ENCODE measurements at regions not wholly inside any gene's neighbourhood (a gene's known extent, or its start where the extent isn't known, plus 50 kb on each side); places are given as distances from the start of the nearest gene placed in this dataset.
"Not testable (repeated sequence)": the region's sequence is repeated elsewhere in the genome, so short reads cannot be mapped to it uniquely, and the experiment has no call there.

DNA sequence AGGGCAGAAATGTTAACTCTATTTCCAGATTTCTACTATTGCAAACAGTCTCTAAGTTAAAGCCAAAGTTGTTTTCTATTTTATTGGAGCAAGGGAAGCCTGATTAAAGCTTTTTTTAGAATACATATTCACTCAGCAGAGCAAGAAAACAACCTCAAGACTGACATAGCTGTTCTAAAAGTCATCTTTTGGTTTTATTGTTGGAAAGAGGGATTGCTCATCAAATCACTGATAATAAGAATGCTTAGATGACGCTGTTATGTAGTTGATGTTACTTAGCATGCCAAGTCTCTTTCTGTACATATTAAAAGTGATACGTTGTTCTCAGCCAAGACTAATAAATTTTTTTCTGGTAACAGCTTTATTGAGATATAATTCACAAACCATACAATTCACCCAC lies 172.6 kb upstream of the LAMA2 start:
- intact Hi-C loops (cut with micrococcal nuclease), result no loop called here
- no peak for DNase-seq
- TF ChIP-seq, protein P1, sequence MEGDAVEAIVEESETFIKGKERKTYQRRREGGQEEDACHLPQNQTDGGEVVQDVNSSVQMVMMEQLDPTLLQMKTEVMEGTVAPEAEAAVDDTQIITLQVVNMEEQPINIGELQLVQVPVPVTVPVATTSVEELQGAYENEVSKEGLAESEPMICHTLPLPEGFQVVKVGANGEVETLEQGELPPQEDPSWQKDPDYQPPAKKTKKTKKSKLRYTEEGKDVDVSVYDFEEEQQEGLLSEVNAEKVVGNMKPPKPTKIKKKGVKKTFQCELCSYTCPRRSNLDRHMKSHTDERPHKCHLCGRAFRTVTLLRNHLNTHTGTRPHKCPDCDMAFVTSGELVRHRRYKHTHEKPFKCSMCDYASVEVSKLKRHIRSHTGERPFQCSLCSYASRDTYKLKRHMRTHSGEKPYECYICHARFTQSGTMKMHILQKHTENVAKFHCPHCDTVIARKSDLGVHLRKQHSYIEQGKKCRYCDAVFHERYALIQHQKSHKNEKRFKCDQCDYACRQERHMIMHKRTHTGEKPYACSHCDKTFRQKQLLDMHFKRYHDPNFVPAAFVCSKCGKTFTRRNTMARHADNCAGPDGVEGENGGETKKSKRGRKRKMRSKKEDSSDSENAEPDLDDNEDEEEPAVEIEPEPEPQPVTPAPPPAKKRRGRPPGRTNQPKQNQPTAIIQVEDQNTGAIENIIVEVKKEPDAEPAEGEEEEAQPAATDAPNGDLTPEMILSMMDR (IDR thresholded peaks at IDR 0.05), result no peak
- H3K27me3 Mint-ChIP-seq (ENCODE audit: low read depth in 3 of 3), result peaks cover 0 to 1% (median 0%) of the 10 kb centered on the region in 3 donors
- Histone ChIP-seq H3K4me3 (replicated peaks in 1 of 3; ENCODE audit: low read depth in 2 of 3, low read length in 3 of 3) (no peak overlapping the region), H3K27ac (ENCODE audit: low read depth in 1 of 2, low read length in 2 of 2) (no peak overlapping the region), H3K36me3 (replicated peaks in 1 of 2; ENCODE audit: control insufficient read depth in 1 of 2, insufficient read depth in 2 of 2, low read length in 2 of 2) (no peaks in the 10 kb centered on the region), H2AFZ (ENCODE audit: insufficient read depth, low read depth, low read length, poor library complexity, severe bottlenecking) (no peak overlapping the region), H3K4me2 (replicated peaks; ENCODE audit: extremely low read depth, low read length, poor library complexity, severe bottlenecking) (no peak overlapping the region), H4K20me1 (ENCODE audit: insufficient read depth, low read length) (no peaks in the 10 kb centered on the region), H3K9ac (ENCODE audit: insufficient read depth, low read length, poor library complexity, severe bottlenecking) (no peak overlapping the region), H3K4me1 (ENCODE audit: control insufficient read depth in 1 of 2, insufficient read depth in 2 of 2, low read length in 2 of 2) (no peaks in the 10 kb centered on the region), H3K27me3 (ENCODE audit: control insufficient read depth in 2 of 2, insufficient read depth in 2 of 2, low read length in 2 of 2) (no peaks in the 10 kb centered on the region), H3K9me3 (replicated peaks in 1 of 2; ENCODE audit: control insufficient read depth in 1 of 2, insufficient read depth in 1 of 2, low read length in 2 of 2) (no peaks in the 10 kb centered on the region), H3K79me2 (ENCODE audit: insufficient read depth, low read length) (no peaks in the 10 kb centered on the region)
- no peaks in the 10 kb centered on the region for H3K9me3 Mint-ChIP-seq
- WGBS (ENCODE audit: insufficient coverage), result no CpG with 5 or more reads among the region's 2 CpGs
- H3K4me3 Mint-ChIP-seq, result no peak overlapping the region
- no peaks in the 10 kb centered on the region for H3K36me3 Mint-ChIP-seq
- no peaks in the 10 kb centered on the region for H3K4me1 Mint-ChIP-seq
- H3K27ac Mint-ChIP-seq, result no peak overlapping the region

DNA sequence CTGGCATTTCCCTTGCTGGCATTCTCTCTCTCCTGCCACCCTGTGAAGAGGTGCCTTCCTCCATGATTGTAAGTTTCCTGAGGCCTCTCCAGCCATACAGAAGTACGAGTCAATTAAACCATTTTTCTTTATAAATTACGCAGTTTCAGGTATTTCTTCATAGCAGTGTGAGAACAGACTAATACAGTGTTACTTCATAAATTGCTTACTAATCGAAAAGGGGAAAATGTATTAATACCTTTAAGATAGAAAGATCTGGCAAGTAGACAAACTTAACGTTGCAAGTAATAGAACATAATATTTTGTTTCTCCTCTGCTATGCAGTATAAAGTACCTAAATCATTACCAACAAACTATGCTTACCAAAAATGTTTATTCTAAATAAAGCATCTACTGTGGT lies 178.3 kb upstream of the LAMA2 start:
- Histone ChIP-seq H3K27me3 (ENCODE audit: control insufficient read depth in 2 of 2, insufficient read depth in 2 of 2, low read length in 2 of 2) (no peaks in the 10 kb centered on the region), H4K20me1 (ENCODE audit: insufficient read depth, low read length) (no peaks in the 10 kb centered on the region), H3K4me1 (ENCODE audit: control insufficient read depth in 1 of 2, insufficient read depth in 2 of 2, low read length in 2 of 2) (no peaks in the 10 kb centered on the region), H3K79me2 (ENCODE audit: insufficient read depth, low read length) (no peaks in the 10 kb centered on the region), H2AFZ (ENCODE audit: insufficient read depth, low read depth, low read length, poor library complexity, severe bottlenecking) (no peak overlapping the region), H3K4me3 (replicated peaks in 1 of 3; ENCODE audit: low read depth in 2 of 3, low read length in 3 of 3) (no peak overlapping the region), H3K4me2 (replicated peaks; ENCODE audit: extremely low read depth, low read length, poor library complexity, severe bottlenecking) (no peak overlapping the region), H3K27ac (ENCODE audit: low read depth in 1 of 2, low read length in 2 of 2) (no peak overlapping the region), H3K36me3 (replicated peaks in 1 of 2; ENCODE audit: control insufficient read depth in 1 of 2, insufficient read depth in 2 of 2, low read length in 2 of 2) (no peaks in the 10 kb centered on the region), H3K9me3 (replicated peaks in 1 of 2; ENCODE audit: control insufficient read depth in 1 of 2, insufficient read depth in 1 of 2, low read length in 2 of 2) (peaks cover 0 to 3% of the 10 kb centered on the region in 2 donors), H3K9ac (ENCODE audit: insufficient read depth, low read length, poor library complexity, severe bottlenecking) (no peak overlapping the region)
- TF ChIP-seq, protein P1 (IDR thresholded peaks at IDR 0.05), result no peak
- no CpG with 5 or more reads among the region's 4 CpGs for WGBS (ENCODE audit: insufficient coverage)
- H3K36me3 Mint-ChIP-seq, result no peaks in the 10 kb centered on the region
- peaks cover 0 to 3% (median 2%) of the 10 kb centered on the region in 7 donors for H3K9me3 Mint-ChIP-seq
- peaks cover 0 to 1% (median 0%) of the 10 kb centered on the region in 3 donors for H3K27me3 Mint-ChIP-seq (ENCODE audit: low read depth in 3 of 3)
- DNase-seq, result no peak
- no peaks in the 10 kb centered on the region for H3K4me1 Mint-ChIP-seq
- intact Hi-C loops (cut with micrococcal nuclease), result no loop called here
- no peak overlapping the region for H3K27ac Mint-ChIP-seq
- no peak overlapping the region for H3K4me3 Mint-ChIP-seq

DNA sequence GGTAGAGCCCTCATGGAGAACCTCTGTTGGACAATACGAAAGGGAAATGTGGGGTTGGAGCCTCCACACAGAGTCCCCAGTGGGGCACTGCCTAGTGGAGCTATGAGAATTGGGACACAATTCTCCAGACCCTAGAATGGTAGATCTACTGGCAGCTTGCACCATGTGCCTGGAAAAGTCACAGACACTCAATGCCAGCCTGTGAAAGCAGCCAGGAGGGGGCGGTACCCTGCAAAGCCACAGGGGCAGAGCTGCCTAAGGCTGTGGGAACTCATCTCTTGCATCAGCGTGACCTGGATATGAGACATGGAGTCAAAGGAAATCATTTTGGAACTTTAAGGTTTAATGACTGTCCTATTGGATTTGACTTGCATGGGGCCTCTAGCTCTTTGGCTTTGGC lies 179.1 kb upstream of the LAMA2 start:
- H3K79me2 ChIP-seq (ENCODE audit: insufficient read depth, low read length); H3K4me3 Mint-ChIP-seq; H3K9ac ChIP-seq (ENCODE audit: insufficient read depth, low read length, poor library complexity, severe bottlenecking); H3K4me1 ChIP-seq (ENCODE audit: control insufficient read depth in 1 of 2, insufficient read depth in 2 of 2, low read length in 2 of 2); H3K4me2 ChIP-seq (replicated peaks; ENCODE audit: extremely low read depth, low read length, poor library complexity, severe bottlenecking); H4K20me1 ChIP-seq (ENCODE audit: insufficient read depth, low read length); H3K4me3 ChIP-seq (replicated peaks in 1 of 3; ENCODE audit: low read depth in 2 of 3, low read length in 3 of 3); H3K36me3 ChIP-seq (replicated peaks in 1 of 2; ENCODE audit: control insufficient read depth in 1 of 2, insufficient read depth in 2 of 2, low read length in 2 of 2); H3K27me3 ChIP-seq (ENCODE audit: control insufficient read depth in 2 of 2, insufficient read depth in 2 of 2, low read length in 2 of 2); H3K9me3 Mint-ChIP-seq; H3K9me3 ChIP-seq (replicated peaks in 1 of 2; ENCODE audit: control insufficient read depth in 1 of 2, insufficient read depth in 1 of 2, low read length in 2 of 2); intact Hi-C loops (cut with micrococcal nuclease); H3K27me3 Mint-ChIP-seq (ENCODE audit: low read depth in 3 of 3); H2AFZ ChIP-seq (ENCODE audit: insufficient read depth, low read depth, low read length, poor library complexity, severe bottlenecking); H3K4me1 Mint-ChIP-seq; H3K27ac ChIP-seq (ENCODE audit: low read depth in 1 of 2, low read length in 2 of 2); DNase-seq; H3K27ac Mint-ChIP-seq; H3K36me3 Mint-ChIP-seq: not testable (repeated sequence)
- WGBS (ENCODE audit: insufficient coverage), result 83% methylated on average over 3 of the region's 3 CpGs
